Prostate gland (tissue), 2 donors: ENCODE measurements at regions not wholly inside any gene's neighbourhood (a gene's known extent, or its start where the extent isn't known, plus 50 kb on each side); places are given as distances from the start of the nearest gene placed in this dataset.

ENCODE experiments used
- POLR2A ChIP-seq: fragments of 450-650 bp; IDR thresholded peaks from one replicate; pipeline ENCODE4 v1.6.1; 2016; ENCODE audit warnings: antibody characterized with exemption, mild to moderate bottlenecking
- POLR2AphosphoS5 ChIP-seq: sonication (generic); formaldehyde crosslinking; IDR thresholded peaks from one replicate; pipeline ENCODE4 v1.6.1; 2017; ENCODE audit warnings: antibody characterized with exemption
- TF ChIP-seq, protein P1 (sequence below), 4 experiments: fragments of 200-600 bp in 2 of 4; fragments of 450-650 bp in 2 of 4; sonication (generic) in 2 of 4; IDR thresholded peaks; 1 replicate in 3 of 4; 2 replicates in 1 of 4; pipeline ENCODE4 v1.5.1; 2016 to 2019; ENCODE audit warnings: antibody characterized with exemption in 4 of 4, mild to moderate bottlenecking in 2 of 4, moderate library complexity in 2 of 4

- TF ChIP-seq, protein P1, sequence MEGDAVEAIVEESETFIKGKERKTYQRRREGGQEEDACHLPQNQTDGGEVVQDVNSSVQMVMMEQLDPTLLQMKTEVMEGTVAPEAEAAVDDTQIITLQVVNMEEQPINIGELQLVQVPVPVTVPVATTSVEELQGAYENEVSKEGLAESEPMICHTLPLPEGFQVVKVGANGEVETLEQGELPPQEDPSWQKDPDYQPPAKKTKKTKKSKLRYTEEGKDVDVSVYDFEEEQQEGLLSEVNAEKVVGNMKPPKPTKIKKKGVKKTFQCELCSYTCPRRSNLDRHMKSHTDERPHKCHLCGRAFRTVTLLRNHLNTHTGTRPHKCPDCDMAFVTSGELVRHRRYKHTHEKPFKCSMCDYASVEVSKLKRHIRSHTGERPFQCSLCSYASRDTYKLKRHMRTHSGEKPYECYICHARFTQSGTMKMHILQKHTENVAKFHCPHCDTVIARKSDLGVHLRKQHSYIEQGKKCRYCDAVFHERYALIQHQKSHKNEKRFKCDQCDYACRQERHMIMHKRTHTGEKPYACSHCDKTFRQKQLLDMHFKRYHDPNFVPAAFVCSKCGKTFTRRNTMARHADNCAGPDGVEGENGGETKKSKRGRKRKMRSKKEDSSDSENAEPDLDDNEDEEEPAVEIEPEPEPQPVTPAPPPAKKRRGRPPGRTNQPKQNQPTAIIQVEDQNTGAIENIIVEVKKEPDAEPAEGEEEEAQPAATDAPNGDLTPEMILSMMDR (IDR thresholded peaks at IDR 0.05): no peak
- TF ChIP-seq POLR2A: no peak
- no peak for TF ChIP-seq POLR2AphosphoS5
Observed at GRCh38 chr22:48223488-48224190, 1461.2 kb downstream of the TBC1D22A start.
